GM18873 (cell line): ENCODE measurements at regions not wholly inside any gene's neighbourhood (a gene's known extent, or its start where the extent isn't known, plus 50 kb on each side); places are given as distances from the start of the nearest gene placed in this dataset.

Experiments
- ATAC-seq: cut with Tn5 transposase; IDR thresholded peaks from one replicate; pipeline ENCODE4 v1.9.1; 2021; ENCODE audit warnings: mild to moderate bottlenecking, moderate library complexity, moderate number of reproducible peaks; ENCODE audit not compliant: unreplicated experiment, low FRiP score

GRCh38 chr2:493228-493627 lies 184.0 kb downstream of the TMEM18 start:
- ATAC-seq = no peak

DNA sequence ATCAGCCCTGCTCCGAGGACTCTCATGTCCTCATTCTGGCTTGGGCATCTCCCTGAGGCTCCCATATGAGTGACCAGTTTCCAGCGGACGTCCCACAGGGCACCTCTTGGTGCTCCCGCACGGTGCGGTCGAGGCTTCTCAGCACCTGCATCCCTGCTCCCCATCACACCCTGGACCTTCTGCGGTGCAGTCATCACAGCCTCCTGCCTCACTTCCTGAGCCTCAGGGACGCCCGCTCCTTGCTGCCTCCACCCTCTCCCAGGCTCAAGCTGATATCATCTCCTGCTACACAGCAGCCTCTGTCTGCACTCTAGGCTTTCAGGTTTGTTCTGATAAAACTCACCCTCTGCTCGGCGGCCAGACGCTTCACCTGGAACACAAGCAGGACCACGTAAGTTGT lies 185.0 kb downstream of the TMEM18 start:
- ATAC-seq = no peak

GRCh38 chr2:489838-490237 lies 187.4 kb downstream of the TMEM18 start:
- no peak for ATAC-seq

DNA sequence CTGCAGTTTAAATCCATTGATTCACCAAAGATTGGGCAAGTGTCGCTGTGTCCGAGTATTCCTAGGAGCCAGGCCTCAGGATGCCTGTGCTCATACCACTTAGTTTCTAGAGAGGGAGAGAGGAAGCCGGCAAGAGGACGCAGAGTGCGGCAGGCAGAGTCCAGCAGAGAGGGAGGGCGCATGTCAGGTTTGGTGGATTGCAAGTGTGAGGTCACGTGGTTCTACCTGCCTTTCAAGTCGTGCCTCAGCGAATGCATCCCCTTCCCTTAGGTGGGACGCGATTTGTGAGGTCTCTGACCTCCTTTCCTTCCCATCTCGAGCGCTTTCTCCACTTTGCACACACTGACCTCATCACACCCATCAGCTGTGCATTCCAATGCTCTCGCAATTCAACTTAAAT lies 188.1 kb downstream of the TMEM18 start:
- no peak for ATAC-seq

DNA sequence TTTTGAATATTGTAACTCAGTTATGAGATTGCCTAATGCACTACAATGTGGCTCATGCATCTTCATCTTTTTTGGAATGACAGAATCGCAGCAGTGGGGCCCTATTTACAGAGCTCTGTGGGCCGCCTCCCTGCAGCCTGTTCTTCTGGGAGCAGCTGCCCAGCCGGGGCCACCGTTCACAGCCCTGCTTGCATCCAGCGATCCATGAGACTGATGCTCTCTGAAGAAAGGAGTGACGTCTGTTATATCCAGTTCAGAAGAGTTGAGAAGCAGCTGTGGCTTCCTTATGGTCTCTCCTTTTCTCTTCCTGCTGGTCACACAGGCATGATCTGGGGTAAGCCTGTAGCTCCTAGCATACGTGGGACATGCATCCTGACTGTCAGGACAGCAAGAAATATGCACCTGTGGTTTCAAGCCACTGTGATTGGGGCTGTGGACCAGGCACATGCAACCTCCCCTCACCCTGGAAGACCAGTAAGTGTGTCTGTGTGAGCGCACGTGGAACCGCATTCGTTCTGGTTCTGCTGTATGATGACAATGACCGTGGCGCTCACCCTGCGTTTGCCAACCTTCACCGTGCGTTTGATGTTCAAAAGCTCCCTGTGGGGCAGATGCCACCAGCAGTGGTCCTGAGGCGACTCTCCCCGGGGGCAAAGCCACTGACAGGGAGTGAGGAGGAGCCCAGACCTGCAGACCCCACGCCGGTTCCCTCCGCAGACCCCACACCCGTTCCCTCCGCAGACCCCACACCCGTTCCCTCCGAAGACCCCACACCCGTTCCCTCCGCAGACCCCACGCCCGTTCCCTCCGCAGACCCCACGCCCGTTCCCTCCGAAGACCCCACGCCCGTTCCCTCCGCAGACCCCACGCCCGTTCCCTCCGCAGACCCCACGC lies 189.8 kb downstream of the TMEM18 start:
- no peak for ATAC-seq

DNA sequence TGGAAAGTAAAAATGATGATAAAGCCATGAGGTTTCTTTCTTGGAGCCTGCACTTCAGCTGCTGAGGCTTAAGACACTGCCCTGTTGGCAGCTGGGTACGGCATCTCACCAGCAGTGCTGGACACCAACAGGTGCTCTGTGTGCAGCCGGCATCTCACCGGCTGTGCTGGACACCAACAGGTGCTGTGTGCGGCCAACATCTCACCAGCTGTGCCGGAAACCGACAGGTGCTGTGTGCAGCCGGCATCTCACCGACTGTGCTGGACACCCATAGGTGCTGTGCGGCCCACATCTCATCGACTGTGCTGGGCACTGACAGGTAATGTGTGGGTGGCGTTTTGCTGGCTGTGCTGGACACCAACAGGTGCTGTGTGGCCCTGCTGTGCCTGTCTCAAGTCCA lies 190.8 kb downstream of the TMEM18 start:
- ATAC-seq = no peak

- ATAC-seq = no peak
These were observed 193.5 kb upstream of the ALKAL2 start for GRCh38 chr2:481388-481787.

- no peak for ATAC-seq
These were observed 191.7 kb upstream of the ALKAL2 start for GRCh38 chr2:479490-480176.

DNA sequence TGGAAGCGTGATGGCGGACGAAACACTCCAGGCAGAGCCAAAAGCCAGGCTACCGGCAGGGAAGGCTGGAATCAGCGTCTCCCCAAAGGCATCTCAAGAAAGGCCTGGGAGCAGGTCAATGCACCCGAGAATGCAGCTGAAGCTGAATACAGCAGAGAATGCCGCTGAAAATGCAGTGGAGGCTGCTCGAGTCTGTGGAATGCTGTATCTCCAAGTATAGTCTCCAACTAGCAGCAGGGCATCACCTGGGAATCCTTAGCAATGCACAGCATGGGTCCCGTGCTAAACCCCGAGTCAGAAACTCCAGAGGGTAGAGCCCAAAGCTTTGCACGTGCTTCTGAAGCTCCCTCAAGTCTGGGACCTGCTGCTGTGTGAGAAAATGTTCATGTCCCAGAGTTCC lies 191.1 kb upstream of the ALKAL2 start:
- ATAC-seq = no peak

GRCh38 chr2:471560-471959 lies 183.7 kb upstream of the ALKAL2 start:
- ATAC-seq = no peak

DNA sequence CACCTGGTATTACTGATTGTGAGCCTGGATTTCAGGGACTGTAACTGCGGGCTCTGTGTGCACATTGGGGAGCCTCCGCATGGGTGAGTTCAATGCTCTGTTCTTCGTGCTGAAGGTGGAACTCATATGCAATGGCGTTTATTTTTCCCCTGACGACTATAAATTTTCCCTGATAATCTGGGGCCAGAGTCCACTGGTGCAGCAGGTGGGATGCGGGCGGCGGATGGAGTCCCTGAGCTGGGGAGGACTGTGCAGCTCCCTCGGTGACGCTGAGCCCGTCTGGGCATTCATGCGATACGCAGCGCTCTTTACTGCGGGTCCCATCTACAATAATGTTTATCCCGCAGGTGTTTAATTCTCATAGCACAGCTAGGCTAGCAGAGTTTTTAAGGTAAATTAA lies 181.6 kb upstream of the ALKAL2 start:
- no peak for ATAC-seq

DNA sequence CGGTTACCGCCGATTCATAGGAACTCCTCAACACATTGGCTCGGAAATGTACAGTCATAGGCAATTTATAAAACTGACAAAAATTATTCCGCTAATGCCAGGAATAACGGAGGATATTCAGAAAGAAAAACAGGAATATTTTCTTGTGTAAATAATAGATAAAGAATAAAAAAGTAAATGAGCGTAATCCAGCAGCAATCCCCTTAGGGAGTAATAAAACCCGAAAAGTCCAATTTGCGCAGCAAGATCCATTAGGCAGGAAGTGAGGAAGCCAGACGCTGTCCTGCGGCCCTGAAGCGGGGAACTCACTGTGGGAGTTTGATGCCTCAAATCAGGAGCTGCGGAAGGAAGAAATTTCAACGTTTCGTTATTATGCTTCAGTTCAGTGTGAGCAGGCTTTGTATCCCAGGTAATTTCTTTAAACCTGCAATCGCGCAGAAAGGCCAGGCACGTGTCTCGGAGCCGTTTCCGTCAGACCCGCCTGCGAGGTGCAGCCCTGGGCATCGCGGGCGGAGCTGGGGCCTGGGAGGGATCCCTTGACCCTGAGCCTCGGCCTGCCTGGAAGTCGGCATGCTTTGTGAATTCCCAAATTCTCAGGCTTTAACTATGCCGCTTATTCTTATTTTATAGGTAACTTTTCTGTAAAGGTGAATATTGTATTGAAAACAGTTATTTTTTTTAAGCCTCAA lies 180.9 kb upstream of the ALKAL2 start:
- no peak for ATAC-seq

DNA sequence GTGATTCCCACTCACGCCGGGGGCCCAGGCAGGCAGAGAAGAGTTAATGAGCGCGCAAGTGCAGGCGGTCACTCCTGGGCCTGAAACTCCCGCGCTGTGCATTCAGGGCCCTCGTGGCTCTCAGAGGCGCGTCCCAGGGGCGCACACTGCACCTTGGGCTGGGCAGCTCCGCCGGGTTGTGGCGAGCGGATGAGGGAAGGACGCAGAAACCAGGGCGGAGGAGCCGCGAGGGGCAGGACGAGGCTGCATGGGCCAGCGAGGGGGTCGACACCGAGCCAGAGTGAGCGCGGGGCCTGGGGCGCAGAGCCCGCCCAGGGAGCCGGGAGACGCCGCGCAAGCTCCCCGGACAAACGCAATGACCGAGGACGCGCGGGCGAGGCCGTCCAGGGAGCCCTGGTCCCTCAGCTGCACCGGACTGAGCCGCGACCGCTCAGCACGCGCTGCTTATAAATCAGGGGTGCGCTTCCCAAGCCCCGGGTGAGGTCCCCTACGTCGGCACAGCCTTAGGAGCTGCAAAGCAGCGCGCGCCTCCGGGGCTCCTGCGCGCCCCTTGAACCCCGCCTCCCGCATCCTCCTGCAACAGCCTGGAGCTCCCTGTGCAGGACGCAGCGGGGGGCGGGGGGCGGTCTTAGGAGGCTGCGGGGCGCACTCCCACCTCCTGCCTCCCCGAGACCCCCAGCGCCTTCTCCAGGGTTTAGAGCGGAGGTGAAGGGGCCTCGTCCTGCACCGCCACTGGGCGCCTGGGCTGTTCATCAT lies 180.2 kb upstream of the ALKAL2 start:
- ATAC-seq = no peak

DNA sequence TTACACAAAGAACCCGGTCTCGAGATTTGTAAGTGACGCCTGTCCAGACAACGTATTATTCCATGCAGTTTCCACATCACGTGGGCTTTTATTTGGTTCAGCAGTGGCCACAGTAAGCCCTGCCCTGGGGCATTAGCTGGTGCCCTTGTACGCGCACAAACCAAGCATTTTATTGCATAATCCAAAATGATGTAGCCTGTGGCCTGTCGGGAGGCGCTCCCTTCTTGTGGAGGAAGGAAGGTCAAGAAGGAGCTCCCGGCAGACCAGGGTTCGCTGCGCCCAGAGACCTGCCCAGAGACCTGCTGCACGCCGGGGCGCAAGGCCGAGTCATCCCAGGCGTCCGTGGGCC lies 179.6 kb upstream of the ALKAL2 start:
- no peak for ATAC-seq

- no peak for ATAC-seq
These were observed 179.2 kb upstream of the ALKAL2 start for GRCh38 chr2:467101-467500.

DNA sequence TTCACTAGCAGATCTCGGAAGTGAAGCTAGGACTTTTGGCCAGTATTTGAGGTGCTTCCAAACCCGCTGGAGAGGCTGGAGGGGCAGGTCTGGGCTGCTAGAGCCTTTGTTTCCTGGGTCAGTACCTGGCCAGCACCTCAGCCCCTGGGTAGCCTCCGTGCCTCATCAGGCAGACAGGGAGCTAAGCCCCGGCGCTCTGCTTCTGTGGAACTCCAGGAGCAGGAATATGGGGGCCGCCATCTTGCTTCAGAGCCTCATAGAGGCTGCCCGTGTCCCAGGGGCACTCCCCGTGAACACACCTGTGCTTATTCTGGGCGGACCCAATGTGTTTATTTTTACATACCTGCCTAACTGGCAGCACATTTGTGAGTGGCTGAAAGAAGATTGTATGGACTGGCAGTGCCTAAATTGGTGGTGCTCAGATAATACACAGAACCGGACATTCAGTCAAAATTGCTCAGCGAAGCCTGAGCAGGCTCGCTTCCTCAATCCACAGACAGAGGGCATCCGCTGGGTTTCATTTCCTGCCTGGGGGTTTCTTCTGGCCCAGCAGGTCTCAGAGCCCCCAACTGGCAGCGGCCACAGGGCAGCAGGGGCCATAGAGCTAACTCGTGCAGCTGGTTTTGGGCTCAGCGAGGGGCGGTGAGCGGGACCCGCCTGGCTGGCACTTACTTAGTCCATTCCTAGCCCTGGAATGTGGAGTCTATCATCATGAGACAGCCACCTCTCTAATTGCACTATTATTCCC lies 176.8 kb upstream of the ALKAL2 start:
- ATAC-seq = no peak

DNA sequence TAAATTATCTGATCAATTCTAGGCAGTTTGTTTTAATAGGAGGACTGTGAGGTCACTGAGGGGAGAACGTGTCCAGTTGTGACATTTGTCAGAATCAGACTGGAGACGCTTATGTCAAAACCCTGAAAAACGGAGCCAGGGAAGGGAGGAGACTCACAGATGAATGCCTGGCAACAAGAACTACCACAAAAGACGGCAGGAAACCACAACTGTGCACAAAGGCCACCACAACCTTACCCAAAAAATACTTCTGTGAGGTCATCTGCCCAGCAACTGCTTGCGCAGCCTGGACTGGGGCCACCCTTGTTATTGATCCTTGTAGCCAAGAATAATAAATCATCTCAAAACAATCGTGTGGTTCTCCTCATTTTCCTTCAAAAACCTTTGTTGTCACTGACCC lies 173.0 kb upstream of the ALKAL2 start:
- ATAC-seq = no peak

GRCh38 chr2:459931-460330 lies 172.0 kb upstream of the ALKAL2 start:
- ATAC-seq = no peak

DNA sequence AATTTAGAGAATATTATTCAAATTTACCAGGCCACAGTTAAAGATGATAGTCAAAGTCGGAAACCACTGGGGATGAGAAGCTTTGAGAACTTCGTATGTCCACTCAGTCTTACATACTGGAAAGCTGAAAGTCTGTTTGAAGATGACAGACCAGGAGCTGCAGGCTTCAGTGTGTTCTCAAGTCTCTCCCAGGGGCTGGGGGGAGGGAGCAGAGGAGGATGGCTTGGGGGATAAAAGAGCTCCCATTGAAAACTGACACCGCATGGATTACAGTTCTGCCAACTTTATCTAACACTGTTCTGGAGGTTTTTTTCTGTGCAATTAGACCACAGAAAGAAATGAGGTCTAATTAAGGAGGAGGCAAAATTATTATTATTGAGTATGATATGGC lies 170.5 kb upstream of the ALKAL2 start:
- ATAC-seq = no peak

DNA sequence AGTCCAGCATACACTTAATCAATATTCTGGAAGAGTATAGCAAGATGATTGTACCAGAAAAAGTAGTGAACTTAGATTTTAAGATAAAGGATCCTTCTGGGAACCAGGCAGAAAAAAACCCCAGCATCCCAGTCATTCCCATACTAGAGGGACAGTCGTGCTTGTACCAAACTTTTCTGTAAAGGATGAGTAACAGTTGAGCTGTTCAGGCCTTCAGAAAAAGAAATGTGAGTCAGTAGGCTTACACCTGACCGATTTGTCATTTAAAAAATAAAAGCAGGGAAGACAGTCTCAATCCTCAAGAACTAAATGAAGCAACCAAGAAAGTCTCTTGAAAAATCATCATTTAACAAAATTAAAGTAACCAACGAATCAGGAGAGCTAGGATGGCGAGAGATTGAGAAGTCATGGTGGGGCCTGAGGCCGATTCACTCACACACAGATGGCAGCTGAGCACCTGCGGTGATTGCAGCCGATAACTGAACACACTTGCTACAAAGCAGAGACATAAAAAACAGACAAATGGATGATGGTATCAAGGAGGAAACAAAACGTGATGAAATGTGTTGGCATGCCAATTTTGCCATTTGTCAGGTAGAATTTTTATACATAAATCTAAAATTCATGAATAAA lies 170.0 kb upstream of the ALKAL2 start:
- no peak for ATAC-seq
